Transverse colon (tissue), 4 donors: ENCODE measurements at regions not wholly inside any gene's neighbourhood (a gene's known extent, or its start where the extent isn't known, plus 50 kb on each side); places are given as distances from the start of the nearest gene placed in this dataset.

ENCODE experiments used
- EP300 ChIP-seq: sonication (generic); formaldehyde crosslinking; IDR thresholded peaks from one replicate; pipeline ENCODE4 v1.6.1; 2017; ENCODE audit warnings: antibody characterized with exemption, low read depth
- POLR2A ChIP-seq: fragments of 450-650 bp; IDR thresholded peaks from one replicate; pipeline ENCODE4 v1.6.1; 2016; ENCODE audit warnings: antibody characterized with exemption, mild to moderate bottlenecking, moderate library complexity
- POLR2AphosphoS5 ChIP-seq, 3 donors: sonication (generic); formaldehyde crosslinking; IDR thresholded peaks; one replicate each; pipeline ENCODE4 v1.6.1; 2016; ENCODE audit warnings: antibody characterized with exemption in 3 of 3
- TF ChIP-seq, protein P1 (sequence below), 5 experiments: fragments of 200-600 bp in 3 of 5; fragments of 450-650 bp in 2 of 5; sonication (generic) in 3 of 5; IDR thresholded peaks; 1 replicate in 2 of 5; 2 replicates in 3 of 5; pipeline ENCODE4 v1.5.1; 2016 to 2017; ENCODE audit warnings: antibody characterized with exemption in 5 of 5, inconsistent platforms in 3 of 5, mild to moderate bottlenecking in 2 of 5, moderate library complexity in 1 of 5

DNA sequence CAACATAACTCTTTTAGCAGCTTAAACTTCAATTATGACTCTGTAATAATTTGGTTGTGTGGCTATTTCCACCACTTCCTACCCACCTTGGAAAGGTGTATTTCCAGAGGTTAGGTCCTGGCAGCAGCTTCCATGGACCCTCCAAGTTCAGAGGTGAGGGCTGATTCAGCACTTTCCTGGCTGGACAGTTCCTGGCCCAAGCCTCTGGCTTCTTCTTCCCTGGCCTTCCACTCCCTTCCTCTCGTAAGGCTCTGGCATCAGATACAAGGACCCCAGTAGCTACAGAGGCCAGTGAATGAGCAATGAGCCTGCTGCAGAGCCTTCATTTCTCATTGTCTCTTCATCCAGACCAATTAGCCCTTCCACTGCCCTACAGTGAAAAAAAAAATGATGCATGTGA is 98.1 kb upstream of the KIRREL3 start:
- TF ChIP-seq POLR2A = no peak
- TF ChIP-seq, protein P1, sequence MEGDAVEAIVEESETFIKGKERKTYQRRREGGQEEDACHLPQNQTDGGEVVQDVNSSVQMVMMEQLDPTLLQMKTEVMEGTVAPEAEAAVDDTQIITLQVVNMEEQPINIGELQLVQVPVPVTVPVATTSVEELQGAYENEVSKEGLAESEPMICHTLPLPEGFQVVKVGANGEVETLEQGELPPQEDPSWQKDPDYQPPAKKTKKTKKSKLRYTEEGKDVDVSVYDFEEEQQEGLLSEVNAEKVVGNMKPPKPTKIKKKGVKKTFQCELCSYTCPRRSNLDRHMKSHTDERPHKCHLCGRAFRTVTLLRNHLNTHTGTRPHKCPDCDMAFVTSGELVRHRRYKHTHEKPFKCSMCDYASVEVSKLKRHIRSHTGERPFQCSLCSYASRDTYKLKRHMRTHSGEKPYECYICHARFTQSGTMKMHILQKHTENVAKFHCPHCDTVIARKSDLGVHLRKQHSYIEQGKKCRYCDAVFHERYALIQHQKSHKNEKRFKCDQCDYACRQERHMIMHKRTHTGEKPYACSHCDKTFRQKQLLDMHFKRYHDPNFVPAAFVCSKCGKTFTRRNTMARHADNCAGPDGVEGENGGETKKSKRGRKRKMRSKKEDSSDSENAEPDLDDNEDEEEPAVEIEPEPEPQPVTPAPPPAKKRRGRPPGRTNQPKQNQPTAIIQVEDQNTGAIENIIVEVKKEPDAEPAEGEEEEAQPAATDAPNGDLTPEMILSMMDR (IDR thresholded peaks at IDR 0.05) = no peak
- no peak for TF ChIP-seq EP300
- TF ChIP-seq POLR2AphosphoS5 (IDR thresholded peaks at IDR 0.05) = no peak
